ENCODE measurements at regions not wholly inside any gene's neighbourhood (a gene's known extent, or its start where the extent isn't known, plus 50 kb on each side); places are given as distances from the start of the nearest gene placed in this dataset.

GRCh38 chr2:207256476-207257207 is 90.9 kb upstream of the KLF7 start:
- TF ChIP-seq EGR1 (conservative IDR thresholded peaks at IDR 0.05) (no peak), HBP1 (CRISPR knock-in tag; IDR thresholded peaks at IDR 0.05) (no peak)

All from K562 (cell line).